ENCODE measurements at regions not wholly inside any gene's neighbourhood (a gene's known extent, or its start where the extent isn't known, plus 50 kb on each side); places are given as distances from the start of the nearest gene placed in this dataset.

DNA sequence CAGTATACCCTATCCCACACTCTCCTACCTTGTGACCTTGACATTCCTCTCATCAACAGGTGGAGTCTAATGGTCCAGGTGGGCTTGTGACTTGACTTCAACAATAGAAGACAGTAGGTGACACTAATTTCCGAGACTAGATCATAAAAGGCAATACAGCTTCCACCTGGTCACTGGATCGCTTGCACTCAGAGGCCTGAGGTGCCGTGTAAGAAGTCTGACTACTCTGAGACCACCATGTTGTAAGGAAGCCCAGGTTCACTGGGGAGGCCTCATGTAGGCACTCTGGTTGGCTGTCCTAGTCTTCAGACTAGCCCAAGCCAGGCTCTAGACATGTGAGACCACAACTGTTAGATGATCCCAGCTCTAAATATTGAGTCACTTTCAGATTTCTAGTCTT is 370.4 kb downstream of the MID1IP1 start:
- DNase-seq (ENCODE audit: low read depth in 2 of 2), result no peak

DNA sequence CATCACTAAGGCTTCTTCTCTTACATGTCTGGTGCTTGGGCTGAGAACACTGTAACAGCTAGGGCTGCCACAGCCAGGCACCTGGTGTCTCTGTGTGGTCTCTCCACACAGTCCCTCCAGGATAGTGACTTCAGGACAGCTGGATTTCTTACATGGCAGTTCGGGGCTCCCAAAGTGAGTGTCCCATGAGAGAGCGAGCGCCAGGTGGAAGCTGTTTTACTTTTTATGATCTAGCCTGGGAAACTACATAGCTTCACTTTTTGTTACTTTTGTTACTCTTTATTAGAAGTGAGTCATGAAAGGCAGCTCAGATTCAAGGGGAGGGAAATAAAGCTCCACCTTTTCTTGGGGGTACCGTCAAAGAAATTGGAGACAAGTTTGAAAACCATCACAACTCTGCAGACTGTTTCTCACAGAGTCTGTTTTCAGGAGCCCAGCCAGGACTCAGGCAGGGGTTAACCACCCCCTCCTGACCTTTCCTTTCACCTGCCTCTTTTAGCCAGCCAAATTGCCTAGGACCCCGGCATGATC is 373.0 kb downstream of the MID1IP1 start:
- no peak for DNase-seq (ENCODE audit: low read depth in 2 of 2)

DNA sequence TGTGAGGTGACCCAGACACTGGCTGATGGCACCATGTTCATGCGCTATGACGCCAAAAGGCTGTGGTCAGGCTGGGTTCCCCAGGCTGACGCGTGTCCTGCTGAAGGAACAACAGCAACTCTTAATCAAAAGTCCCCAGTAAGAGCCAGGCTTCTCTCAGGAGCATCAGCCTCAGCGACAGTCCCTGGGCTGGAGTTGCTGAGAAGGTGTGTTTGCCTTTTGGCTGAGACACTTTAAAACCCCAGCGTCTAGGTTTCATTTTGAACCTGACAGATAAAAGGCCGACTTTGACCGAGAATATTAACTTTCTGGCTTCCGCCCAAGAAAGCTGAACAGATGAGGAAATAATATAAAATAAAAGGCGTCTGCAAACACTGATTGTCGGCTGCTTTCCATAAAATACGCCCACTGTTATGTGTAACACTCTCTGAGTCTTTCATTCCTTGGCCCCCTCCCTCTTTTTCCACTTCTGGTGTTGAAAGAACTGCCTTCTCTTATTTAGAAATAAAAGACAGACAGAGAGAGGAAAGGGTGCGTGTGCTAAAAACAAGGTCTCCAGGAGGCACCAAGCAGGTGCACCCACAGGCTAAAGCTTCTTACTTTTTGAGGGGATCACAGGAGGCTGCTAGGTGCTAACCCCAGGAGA is 373.6 kb downstream of the MID1IP1 start:
- DNase-seq (ENCODE audit: low read depth in 2 of 2), result no peak

DNA sequence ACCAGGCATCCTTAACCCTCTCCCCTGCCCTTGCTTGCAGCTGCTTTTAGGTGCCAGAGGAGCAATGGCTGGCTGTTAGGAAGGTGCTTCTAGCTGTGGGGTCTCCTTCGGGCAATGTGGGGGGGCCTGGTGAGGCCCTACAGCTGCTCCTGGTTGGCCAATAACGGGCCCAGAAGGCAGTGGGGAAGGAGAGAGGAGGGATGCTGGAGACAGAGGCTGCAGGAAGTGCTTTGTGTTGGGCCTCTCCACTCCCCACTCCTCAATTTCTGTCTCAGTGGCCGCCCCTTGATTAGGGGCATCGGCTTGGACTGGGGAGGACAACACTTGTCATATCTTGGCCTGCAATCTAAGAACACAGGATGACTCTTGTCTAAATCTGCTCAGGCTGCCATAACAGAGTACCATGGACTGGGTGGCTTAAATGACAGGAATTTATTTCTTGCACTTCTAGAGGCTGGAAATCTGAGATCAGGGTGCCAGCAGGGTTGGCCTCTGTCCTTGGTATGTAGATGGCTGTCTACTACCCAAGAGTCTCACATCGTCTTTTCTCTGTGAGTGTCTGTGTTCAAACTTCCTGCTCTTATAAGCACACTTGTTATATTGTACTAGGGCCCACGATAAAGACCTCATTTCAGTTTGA is 374.3 kb downstream of the MID1IP1 start:
- no peak for DNase-seq (ENCODE audit: low read depth in 2 of 2)

DNA sequence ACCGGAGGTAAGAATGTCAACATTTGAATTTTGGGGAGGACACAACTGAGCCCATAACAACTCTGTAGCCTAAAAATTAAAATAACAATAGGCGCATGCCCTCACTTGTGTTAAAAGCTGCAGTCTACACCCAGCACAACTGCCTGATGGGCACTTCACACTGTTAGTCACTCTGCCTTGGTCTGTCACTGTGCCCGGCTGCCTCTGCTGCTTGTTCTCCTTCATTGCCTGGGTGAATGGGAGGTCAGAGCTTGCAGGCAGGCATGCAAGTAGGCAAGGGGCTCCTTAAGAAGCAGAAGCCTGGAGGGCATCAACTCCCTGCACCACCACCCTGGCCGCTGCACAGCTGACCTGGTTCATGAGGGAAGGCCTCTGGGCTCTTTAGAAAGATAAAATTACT is 374.8 kb downstream of the MID1IP1 start:
- DNase-seq (ENCODE audit: low read depth in 2 of 2), result no peak

DNA sequence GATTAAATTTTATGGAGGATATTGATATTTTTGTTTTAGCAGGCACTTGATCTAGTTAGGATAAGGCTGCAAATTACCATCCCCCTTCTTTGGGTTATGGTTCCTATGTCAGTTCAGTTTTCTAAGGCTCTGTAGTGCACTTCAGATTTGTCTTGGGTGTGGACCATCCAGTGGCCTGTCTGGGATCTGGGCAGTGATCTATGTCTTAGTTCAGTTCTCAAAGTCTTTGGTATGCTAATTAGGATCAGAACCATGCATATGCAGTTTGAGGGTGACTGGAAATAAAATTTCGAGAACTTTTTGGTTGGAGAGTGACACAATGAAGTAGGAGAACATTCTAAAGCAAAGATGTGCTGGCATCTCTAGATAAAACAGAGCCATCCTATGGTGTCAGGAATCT is 388.2 kb downstream of the MID1IP1 start:
- DNase-seq (ENCODE audit: low read depth in 2 of 2), result no peak

DNA sequence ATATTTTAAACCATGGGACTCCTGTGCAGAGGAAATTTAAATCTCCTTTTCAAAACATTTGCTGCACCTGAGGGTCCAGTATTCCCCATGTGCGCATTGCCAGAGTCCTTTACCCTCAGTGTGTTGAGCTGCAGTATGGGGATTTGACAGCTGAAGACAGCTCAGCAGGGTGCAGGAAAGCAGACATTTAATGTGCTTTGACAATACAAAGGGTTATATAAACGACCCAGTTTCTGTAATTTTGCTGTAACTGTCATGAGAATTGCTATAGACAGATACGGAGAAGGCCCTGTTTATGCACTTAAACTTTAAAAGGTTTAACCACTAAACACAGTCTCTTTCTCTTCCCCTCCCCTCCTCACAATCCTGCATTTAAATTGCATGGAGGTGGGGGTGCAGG is 393.4 kb downstream of the MID1IP1 start:
- DNase-seq (ENCODE audit: low read depth in 2 of 2), result no peak

DNA sequence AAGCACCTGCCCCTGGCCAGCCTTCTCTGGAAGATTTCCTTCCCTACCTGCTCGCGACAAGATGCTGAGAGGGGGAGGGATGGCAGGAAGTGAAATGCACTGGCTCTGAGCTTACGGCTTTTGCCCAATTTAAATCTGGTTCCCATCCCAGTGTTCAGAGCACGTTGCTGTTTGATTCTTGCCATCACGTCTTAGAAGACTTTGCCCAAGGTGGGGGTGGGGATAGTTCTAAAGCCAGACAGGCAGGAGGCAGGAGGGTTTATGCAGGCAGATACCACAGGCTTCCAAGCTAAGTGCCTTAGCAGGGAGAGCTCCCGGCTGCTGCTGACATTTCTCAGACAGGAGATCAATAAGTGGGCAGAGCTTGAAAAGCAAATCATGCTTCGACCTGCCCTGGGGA is 393.9 kb downstream of the MID1IP1 start:
- DNase-seq (ENCODE audit: low read depth in 2 of 2), result no peak

DNA sequence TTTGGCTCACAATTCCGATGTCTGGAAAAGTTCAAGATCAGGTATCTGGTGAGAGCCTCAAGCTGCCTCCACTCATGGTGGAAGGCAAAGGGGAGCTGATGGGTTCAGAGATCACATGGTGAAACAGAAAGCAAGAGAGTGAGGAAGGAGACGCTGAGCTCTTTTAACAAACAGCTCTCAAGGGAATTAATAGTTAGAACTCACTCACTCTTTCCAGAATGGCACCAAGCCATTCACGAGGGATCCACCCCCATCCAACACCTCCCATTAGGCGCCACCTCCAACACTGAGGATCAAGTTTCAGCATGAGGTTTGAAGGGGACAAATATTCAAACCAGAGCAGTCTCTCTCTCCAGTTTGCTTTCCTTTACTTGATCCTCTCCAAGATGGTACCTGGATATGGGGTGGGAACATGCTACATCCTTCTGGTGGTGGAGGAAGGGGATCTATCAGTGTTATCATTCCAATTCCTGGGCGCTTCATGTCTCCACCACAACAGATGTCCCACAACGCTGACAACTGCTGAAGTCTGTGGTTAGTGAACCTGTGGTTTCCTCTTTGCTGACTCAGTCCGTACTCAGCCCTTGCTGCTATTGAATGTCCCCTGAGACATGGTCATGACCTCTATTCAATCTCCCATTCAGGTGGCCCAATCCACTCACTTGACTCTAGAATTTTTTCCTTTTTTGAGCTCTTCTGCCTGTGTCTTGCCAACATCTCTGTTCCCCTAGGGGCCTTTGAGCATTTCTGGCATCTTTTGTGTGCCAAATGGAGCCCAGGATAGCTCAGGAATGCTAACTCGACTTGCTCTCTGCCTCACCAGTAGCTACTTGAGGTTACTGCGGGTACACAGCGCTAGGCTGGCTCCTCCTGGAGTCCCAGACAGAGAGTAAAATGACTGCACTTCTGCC is 395.2 kb downstream of the MID1IP1 start:
- DNase-seq (ENCODE audit: low read depth in 2 of 2), result peak in 1 of 2 donors; percentile 36

DNA sequence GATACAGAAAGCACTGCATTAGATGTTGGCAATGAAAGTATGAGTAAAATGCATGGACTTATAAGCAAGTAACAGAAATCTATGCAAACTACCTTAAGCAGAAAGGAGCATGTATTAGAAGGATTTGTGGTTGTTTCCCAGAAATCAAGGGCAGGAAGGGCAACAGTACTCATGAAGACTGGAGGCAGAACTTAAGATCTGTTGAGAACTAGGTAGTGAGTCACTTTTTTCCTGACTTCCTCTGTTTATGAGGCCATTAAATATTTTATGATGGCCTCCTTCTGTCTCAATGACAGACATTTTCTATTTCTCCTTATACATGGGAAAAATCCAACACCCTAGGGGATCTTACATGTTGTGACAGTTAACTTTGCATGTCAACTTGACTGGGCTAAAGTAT is 398.2 kb downstream of the MID1IP1 start:
- no peak for DNase-seq (ENCODE audit: low read depth in 2 of 2)

DNA sequence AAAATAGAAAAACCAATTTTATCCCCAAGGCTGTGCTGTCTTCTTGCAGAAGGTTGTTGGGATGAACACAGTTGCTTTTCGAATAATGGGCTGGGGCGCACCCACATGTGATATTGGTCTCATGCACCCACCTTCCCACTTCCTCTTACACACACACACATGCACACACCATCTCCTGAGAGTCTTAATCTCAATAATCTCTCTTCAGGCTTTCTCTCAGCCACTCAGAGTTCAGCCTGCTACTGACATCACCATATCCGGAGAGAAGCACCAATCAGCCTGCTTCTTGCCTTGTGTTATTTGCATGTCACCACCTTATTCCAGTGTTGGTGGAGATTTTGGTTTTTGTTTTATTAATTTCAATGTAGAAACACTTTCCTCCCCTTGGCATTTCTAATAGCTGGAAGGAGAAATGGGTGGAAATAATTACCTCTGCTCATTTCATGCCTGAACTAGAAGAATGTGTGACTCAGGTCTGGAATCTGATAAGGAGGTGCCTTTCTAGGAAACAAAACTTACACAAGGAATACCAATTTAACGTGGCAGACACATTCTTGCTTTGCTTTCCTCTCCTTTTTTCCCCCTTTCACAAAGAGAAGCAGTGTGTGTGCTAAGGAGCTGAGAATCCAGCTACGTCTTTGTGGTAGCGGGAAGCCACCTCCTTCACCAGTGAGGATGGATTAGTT is 400.2 kb downstream of the MID1IP1 start:
- DNase-seq (ENCODE audit: low read depth in 2 of 2), result no peak

DNA sequence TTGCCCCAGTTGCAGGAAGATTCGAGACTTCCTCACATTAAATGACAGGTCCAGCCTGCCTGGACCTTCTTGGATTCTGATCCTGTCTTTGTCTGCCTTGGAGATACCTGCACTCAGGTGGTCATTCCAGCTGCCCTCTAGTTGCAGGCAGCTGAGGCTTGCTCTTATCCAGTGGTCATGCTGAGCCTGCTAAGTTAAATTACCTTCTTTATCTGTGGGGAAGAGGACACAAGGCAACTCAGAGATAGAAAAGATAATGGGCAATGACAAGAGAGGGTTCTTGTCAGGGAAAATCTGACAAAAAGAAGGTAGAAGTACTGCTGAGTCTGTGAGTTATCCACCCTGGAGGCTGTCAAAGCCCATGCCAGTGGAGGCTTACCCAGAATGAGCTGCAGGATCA is 401.4 kb downstream of the MID1IP1 start:
- DNase-seq (ENCODE audit: low read depth in 2 of 2), result no peak

DNA sequence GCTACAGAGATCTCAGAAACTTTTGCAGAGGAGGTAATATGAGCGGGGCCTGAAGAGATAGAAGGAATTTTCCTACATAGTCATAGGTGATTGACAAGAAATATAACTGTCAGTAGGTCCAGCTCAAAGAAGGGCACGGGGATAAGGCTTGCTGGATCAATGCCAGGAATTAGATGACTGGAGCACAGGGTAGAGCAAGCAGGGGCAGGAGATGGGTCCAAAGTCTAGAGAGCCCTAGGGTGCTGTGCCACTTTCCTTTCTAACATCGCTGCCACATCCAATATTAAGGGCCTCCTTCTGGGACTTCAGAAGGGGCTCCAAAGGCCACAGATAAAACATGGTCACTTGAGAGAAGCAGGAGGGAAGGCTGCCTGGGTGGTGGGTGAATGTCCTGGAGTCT is 402.2 kb downstream of the MID1IP1 start:
- no peak for DNase-seq (ENCODE audit: low read depth in 2 of 2)

DNA sequence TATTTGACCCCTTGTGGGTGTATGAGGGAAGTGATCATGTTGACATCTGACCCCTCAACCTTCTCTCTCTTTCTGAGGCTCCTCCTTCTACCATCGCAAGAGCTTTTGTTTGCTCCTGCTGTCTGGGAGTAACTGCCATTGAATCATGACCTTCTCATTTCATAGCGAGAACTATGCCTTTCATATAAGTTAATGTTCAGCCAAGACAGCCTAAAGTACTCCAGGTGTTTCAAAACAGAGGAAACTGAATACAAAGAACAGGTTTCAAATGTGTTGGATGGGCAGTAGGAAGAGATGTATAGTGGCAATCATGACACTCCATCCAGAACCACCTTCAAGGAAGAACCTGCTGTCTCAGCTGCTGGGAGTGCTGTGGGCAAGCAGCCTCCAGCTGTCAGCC is 403.1 kb downstream of the MID1IP1 start:
- DNase-seq (ENCODE audit: low read depth in 2 of 2), result no peak

DNA sequence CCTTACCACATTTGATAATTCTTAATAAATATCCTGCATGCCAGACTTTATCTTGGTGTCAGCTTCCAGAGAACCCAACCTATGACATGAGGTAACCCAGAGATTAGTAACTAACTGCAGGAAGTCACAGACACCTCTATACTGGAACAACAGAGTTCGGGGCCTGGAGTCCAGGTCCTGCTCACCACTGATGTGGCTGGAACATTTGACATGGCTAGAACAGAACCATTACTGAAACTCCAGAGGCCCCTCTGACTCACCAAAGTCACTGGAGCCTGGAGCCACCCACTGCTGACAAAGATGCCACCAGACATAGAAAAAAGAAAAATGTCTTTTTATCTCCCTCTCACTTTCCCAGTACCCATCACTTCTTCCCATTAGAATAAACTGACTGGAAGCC is 403.7 kb downstream of the MID1IP1 start:
- DNase-seq (ENCODE audit: low read depth in 2 of 2), result no peak

DNA sequence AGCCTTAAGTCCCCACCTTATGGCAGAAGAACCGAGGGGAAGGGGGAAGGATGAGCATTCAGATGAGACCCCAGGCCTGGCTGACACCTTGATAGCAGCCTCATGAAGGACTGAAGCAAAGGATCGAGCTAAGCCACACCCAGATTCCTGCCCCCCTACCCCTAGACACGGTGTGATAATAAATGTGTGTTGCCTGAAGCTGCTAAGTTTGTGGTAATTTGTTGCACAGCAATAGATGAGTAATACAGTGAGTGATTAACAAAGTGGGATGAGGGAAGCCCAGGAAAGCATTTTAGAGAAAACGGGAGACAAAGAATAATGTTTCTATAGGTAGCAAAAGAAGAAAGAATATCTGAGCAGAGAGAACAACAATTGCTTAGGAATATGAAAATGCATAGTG is 404.2 kb downstream of the MID1IP1 start:
- no peak for DNase-seq (ENCODE audit: low read depth in 2 of 2)

DNA sequence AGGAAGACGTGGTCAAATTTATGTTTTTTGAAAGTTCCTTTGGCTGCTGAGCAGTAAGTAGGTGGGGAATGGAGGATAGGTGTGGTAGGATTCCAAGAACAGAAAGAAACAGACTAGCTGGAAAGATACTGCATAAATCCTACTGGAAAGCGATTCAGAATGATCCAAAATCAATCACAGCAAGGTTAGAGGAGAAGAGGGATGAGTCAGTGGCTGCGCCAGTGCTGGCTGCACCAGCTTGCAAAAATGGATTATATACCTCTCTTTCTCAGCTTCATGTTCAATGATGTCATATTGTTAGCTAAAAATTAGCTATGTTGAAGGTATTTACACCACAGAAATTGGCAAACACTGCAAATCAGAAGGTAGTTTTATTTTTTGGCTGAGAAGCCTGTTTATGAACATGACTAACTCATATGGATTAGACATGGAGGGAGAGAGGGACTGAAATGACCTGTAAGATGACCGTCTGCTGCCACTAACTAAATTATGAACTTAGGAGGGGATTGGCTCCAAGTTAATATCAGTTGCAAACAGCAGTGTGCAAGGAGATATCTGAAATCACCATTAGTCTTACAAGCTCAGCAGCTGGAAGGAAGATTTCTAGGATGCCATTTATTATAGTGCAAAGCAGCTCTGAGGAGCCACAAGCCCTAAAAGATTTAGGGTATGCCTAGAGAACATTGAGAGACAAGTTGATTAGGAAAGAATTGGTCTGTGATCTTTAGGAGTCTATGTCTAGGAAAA is 405.3 kb downstream of the MID1IP1 start:
- DNase-seq (ENCODE audit: low read depth in 2 of 2), result no peak

DNA sequence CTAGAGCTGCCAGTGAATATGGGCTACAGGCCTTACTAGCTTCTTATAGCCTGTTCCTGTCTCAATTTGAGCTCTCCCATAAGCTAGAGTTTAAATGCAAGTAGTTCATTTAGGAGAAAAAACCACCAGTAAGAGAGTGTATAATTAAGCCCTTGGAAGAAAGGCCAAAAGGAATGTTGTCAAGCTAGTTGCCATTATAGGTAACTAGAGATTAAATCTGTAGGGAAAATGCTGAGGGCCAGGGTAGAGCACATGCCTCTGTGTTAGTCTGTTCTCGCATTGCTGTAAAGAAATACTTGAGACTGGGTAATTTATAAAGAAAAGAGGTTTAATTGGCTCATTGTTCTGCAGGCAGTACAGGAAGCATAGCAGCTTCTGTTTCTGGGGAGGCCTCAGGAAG is 410.2 kb downstream of the MID1IP1 start:
- DNase-seq (ENCODE audit: low read depth in 2 of 2), result no peak

DNA sequence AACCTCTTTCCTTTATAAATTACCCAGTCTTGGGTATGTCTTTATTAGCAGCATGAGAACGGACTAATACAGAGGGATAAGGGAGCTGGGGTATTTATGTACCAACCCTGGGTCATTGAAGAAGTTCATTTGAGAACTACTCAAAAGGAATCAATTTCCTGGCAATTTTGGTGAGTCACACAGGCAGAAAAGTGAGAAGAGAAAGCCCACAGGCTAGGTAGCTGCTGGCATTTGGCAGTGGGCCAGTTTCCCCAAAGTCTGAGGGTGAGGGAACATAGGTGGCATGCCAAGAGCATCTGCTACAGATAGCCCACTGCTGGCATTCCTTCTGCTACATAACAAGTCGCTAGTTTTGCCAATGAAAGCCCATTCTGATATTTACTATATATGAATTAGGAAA is 411.2 kb downstream of the MID1IP1 start:
- no peak for DNase-seq (ENCODE audit: low read depth in 2 of 2)

DNA sequence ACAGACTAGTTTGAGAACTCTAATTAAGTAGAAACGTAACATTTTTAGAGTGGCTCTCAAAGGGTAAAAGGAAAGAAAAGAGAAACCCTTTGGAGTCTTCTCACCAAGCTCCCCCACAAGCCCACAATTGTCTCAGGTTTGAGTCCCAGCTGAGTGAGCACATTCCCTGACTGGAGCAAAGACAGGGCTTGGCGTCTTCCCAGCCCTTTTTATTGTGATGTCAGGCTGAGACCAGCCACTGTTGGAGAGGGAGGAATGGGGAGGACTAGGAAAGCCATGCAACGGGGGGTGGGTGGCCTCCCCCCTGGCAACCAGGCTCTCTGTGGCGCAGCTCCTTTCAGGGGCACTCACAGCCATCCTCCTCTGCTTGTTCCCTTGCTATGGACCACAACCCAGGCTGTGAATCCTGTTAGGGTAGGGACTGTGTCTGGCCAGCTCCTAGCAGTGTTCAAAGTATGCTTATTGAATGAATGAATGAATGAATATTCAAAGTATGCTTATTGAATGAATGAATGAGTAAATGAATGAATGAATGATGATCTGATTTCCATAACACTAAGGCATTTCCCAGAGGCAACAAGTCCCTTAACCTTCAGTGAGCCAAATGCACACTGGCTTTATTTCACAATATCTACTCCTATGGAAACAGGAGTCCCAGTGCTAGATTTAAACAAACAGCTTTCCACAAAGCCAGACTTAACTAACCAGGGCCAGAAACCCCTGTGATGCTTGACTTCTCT is 413.3 kb downstream of the MID1IP1 start:
- DNase-seq (ENCODE audit: low read depth in 2 of 2), result no peak

DNA sequence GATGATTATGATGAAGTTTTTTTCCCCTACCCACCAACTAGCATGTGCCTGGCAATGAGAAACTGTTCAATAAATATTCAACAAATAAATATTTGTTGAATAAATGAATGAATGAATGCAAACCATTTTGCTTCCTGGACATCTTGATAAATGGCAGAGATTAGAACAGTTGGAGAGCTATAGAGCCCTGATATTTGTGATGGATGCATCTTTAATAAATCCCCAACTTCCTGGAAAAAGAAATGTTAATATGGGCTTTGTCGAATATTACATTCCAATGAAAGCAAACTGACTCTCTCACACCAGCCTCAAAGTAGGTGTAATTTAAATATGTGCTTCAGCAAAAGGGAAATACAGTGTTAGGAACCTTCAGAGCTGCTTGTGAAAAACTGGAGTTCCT is 419.7 kb downstream of the MID1IP1 start:
- DNase-seq (ENCODE audit: low read depth in 2 of 2), result no peak

Measured in activated CD8-positive, alpha-beta memory T cell treated with anti-CD3 and anti-CD28 coated beads for 4 hours (primary cell).